Muscle of arm (tissue), 1 donor: ENCODE measurements at regions not wholly inside any gene's neighbourhood (a gene's known extent, or its start where the extent isn't known, plus 50 kb on each side); places are given as distances from the start of the nearest gene placed in this dataset.
"Not testable (repeated sequence)": the region's sequence is repeated elsewhere in the genome, so short reads cannot be mapped to it uniquely, and the experiment has no call there.

Experiments used
- DNase-seq: peaks from one replicate; pipeline ENCODE4 v3.0.0-alpha.2; 2013

DNA sequence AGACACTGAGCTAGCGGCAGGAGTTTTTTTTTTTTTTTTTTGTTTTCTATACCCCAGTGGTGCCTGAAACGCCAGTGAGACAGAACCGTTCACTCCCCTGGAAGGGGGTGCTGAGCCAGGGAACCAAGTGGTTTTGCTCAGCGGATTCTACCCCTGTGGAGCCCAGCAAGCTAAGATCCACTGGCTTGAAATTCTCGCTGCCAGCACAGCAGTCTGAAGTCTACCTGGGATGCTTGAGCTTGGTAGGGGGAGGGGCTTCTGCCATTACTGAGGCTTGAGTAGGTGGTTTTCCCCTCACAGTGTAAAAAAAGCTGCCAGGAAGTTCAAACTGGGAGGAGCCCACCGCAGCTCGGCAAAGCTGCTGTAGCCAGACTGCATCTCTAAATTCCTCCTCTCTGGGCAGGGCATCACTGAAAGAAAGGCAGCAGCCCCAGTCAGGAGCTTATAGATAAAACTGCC, 173.0 kb downstream of the DMAC1 start:
- DNase-seq, result not testable (repeated sequence)

DNA sequence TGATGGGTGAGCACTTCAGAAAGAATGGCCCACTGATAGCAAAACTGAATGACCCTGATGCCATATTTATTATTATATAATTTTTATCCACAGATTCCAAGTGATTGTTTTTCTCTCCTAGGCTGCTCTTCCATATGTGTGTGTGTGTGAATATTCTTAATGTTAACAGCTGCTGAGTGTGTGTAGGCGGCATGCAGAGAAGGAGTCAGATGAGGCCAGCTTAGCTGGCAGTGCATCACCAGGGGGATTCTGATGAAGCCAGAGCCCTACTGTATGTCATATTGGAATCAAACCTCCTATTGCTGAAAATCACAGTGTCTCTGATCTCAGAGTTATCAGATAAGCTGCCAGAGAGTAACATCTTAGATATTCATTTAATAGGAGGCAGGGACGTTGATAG, 177.1 kb downstream of the DMAC1 start:
- DNase-seq, result no peak

DNA sequence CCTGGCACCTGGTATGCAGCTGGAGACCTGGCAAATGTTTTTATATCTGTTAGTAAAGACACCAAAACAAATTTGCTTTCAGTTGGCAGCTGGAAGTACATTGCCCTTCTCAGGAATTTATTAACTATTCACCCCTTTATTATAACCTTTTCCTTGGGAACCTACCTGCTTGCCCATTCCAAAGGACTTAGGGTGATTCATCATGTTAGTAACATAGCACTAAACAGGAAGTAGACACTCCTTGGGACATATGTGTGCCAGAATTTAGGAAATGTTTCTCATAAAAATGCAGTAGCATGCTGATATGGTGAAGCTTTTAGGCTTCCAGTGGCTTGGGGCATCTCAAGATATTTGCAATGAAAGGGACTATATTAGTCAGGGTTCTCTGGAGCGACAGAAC, 184.2 kb downstream of the DMAC1 start:
- no peak for DNase-seq

DNA sequence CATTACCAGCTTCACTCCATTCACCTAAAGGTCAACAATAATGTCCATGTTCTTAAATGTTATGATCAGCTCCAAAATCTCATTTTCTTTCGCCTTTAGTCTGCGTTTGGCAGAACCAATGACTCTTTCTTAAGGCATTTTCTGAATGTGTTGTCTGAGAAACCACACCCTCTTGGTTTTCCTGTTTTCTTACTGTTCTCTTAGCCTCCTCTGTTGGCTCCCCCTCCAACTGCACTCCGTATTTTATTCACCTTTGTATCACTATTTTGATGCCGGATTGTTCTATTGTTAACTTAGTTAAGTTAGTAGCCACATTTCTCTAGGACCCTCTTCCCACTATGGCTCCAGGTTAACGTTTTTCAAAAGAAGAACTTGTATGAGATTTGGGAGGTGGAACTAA, 185.6 kb downstream of the DMAC1 start:
- no peak for DNase-seq

DNA sequence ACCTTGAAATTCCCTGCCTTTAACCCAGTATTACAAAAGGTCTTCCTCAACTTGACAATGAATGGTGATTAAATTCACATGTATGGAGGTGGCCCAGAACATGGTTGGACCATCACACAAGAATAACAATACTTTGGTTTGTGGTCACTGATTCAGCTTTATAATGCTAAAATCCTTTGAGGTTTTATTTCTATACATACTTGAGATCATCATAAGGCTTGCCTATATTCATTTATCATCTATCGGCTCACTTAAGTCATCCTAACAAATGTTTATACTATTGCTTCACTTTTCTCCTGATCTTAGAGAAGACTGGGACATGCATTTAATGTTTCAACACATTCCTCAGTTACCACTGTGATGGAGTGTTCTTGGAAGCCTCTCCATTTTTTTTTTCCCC, 191.3 kb downstream of the DMAC1 start:
- no peak for DNase-seq

DNA sequence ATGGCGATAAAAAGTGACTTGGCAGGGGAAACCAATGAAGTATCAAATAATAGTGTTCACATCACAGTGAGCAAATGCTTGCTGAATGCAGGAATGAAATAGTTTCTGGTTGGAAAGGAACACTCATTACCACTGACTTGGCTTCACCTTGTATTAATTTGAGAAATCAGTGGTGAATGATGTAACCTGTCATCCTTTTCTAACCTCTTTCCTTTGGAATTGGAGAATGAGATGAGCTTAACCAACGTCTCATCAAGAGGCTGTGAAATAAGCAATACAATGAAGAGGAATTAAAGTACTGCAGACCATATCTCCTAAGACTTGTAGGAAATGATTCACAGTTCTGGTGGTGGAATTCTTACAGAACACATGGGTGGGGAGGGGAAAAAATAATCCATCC, 192.2 kb downstream of the DMAC1 start:
- no peak for DNase-seq

DNA sequence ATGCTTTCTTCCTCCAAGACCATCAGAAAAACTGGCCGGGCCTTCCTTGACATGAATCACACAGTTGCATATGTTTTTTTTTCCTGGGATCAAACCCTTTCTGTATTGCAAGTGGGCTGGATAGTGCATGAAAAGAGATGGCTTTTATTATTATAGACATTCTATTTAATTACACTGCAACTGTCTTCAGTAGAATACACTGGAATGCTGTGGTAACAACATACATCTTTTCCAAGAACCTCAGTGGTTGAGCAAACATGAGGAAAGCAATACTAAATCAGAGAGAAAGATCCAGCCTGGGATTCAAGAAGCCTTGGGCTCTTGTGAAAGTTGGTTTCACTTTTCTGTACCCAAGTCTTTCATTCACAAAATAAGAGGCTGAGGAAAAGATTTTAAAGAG, 193.0 kb downstream of the DMAC1 start:
- no peak for DNase-seq

DNA sequence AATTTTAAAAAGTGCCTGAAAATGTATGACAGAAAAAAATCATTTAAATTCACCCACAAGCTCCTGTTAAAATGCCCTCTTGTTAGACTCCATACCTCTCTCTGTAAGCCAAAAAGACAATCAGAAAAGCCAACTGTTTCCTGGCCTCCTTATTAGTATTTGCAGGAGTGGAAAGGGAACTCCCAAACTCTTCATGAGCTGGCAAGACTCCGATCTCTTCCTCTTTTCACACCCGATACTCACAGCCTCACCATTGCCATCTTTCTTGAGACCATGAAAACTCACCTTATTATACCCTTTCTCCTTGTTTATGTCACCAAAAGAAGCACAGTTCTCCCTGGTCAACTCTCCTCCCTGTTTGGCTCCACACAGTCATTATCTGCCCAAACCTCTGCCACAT, 197.8 kb downstream of the DMAC1 start:
- DNase-seq, result no peak

DNA sequence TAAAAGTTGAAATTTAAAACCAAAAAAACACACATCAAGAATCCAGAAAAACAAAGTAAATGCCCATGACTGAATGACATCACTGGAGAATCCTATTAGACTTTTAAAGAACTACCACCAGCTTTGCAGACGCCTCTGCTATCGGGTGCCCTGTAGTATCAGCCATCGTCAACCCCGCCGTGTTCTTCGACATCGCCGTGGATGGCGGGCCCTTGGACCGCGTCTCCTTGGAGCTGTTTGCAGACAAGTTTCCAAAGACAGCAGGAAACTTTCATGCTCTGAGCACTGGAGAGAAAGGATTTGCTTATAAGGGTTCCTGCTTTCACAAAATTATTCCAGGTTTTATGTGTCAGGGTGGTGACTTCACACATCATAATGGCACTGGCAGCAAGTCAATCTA, 201.9 kb downstream of the DMAC1 start:
- no peak for DNase-seq

DNA sequence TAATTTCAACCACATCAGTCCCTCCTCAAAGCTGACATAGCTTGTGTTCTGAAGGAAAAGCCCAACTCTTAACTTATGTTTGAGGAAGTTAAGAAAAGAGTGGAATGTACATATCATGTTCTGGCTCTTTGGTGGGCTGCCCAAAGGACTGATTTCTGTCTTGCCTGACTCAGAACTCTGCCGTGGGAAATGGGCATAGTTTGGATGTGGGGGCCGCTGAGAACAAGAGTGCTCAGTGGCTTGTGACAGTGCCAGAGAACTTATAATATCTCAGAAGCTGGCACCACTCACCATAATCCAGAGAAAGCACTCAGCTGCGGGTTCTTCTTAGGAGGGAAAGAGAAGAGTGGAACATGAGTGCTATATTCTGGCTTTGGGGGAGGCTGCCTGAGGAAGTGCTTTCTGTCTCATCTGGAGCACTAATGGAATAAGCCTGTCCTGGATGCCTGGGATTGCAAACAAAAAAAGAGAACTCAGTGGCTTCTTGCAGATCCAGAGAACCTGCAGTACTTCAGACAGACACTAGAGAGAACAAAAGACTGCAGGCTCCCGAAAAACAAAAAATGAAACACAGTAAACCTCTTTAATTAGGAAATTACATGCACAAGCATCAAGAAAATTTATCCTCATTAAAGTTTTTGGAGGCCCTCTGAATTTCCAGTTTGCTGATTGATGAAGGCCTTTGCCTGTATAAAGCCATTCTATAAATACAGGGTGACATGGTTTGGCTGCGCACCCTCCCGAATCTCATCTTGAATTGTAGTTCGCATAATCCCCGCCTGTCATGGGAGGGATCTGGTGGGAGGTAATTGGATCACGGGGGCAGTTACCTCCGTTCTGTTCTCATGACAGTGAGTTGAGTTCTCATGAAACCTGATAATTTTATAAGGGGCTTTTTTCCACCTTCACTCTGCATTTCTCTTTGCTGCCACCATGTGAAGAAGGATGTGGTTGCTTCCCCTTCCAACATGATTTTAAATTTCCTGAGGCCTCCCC, 207.0 kb downstream of the DMAC1 start:
- no peak for DNase-seq

DNA sequence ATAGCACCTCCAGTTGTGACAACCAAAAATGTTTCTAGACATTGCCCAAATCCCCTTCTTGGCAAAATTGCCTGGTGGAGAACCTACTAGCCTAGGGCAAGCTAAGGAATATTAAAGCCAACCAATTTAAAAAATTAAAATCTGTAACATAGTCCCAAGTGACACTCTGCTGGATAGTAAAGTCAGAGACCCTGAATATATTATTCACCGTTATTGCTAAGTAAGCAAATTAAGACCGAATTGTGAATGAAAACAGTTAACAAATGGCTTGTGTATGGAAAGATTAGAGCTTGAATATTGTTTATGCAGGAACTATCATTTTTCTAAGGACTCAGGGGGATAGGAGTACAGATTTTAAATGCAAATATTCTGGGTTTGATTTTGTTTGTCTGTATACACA, 208.1 kb downstream of the DMAC1 start:
- DNase-seq, result no peak

DNA sequence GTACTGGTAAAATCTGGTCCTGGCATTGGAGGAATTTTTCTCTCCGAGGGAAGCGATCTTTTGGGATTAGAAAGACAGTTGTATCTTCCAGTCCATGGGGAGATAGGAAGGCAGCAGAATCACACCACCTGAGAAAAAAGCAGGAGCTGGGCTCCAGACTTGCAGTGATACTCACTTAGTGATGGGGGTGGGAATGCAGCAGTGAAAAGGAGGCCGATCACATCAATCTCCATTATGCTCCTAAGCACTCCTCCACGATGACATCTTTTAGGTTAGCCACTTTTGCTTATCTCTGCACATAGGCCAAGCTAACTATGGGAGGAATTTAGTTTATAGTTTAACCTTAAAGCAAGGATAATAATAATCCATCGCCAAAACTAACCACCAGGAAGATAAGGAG, 219.0 kb downstream of the DMAC1 start:
- DNase-seq, result no peak

DNA sequence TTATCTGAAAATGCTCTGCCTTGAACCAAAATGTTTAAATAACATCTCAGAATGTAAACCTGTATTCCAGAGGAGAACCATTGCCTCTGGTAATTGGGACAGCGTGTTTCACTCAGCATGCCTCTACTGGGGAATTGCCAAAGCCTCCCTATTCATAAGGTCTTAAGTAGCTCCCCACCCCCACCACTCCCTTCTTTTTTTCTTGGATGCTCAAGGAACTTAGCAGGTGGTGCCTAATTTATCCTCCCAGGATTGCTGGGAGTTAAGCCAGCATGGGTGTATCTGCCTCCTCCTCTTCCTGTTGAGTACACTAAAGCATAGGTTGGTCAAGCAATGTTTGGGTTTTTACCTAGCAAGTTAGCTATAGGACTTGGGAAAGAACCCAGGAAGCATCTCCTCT, 220.2 kb downstream of the DMAC1 start:
- DNase-seq, result no peak

DNA sequence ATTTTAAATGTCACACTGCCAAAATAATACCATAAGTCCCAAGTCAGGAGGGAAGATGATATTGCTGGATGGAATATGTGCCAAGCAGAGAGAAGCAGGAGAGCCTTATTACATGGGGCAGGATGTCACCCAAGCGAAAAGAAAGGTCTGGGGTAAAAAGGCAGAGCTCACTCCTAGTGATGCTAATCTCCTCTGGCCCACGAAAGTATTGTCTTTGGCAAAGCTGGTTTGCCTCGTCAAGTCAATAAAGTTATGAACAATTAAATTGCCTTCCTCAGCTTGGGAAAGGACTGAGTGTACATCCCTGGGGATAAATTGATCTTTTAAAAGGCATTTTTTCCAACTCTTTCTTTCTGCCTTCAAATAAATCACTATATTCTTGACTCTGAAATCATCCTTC, 220.6 kb downstream of the DMAC1 start:
- peak; percentile 10 for DNase-seq

DNA sequence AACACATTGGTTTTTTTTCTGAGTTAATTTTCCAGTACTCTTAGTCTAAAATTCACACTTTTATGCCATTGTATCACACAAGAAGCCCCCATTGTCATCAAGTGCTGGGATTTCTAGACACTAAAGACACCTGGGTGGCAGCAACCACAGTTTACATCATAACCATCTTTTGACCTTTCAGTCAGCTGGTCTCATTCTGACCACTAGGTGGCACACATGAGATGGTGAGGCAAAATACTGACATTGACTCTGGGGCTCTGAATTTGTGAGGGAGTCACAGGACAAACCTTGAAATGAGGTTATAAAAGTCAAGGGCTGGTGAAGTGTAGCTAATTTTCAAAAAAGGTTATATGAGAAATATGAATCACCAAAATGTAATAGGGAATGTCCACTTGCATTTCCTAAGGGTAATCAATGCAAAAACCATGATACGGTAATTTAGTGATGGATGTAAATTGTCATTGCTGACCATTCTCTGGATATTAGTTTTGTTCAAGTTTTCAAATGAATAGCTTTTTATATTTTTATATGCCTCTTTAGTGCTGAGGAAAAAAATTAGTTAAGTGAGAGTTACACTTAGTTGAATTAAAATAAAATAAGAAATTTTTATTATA, 229.4 kb downstream of the DMAC1 start:
- no peak for DNase-seq

DNA sequence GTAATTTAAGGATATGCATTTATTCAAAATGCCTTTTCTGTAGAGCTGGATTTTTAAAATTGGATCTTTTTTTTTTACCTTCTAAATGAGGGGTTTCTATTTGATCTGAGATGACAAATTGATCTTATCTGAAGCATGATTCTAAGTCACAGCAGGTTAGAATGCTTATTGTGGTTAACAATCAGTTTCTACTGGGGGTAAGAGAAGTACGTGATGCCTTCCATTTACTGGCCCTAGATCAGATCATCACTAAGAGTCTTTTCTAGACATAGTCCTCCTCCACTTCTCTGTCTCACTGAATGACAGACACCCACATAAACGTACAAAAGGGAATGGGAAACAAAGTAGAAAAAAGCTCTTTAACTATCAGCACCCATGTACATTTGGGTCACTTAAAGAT, 231.9 kb downstream of the DMAC1 start:
- no peak for DNase-seq

DNA sequence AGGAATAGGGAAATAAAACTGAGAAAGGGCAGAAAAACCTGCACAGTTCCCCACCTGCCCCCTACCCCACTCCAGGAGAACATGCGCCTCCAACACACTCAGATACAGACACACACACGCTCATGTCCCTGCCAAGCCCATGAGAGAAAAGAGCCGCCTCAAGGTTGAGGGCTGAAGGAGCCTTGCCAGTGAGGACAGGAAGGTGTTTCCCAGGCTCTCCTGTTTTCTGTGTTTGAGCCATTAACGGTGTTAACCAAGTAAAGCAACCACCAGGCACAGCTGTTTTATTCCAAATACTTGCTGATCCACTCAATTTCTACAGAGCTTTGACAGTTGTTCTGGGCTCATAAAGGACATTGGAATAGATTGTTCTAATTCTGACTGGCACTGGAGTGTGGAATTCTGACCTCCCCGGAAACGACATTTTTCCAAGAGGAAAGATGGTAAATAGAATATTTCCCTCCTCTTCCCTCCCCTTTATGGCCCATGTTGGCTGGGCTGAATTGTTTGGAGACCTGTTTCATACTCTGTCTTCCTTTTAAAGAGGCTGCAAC, 238.0 kb downstream of the DMAC1 start:
- DNase-seq, result no peak

DNA sequence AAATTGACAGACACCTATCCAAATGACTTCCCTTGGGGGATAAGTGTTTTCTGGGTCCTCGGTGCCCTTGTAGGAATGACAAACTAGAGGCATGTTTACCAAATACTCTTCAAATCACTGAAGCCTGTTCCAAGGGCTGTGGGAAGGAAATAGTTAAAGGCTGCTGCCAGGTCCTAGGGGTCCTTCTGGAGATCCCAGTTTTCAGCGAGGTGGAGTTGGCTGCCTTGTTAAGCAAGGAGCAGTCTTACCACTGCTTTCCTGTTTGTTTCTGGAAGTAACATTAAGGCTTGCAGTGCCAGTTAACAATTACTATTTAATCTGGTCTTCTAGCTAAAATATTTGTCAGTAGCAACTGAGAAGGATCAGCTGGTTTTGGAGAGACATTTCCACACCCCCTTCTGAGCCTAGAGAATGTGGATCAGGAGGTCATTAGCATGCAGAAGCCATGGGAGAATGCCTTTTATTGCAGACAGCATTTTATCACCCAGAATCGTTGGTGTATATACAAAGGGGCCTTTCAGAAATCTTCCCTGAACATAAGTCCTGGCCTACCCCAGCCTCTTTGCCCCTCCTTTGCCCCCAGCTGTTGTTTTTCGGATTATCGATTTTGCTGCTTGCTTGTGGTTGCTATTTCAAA, 238.8 kb downstream of the DMAC1 start:
- DNase-seq, result no peak

DNA sequence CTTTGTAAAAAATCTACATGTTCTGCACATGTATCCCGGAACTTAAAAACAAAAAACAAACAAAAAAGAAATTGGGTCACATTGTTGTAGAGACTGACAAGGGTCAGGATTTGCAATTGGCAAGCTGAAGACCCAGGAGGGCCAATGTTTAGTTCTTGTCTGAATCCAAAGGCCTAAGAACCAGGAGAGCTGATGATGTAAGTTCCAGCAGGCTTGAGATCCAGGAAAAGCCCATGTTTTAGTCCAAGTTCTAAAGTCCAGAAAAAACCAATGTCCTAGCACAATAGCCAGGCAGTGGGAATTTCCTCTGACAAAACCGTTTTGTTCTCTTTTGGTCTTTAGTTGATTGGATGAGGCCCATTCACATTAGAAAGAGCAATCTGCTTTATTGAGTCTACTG, 244.9 kb downstream of the DMAC1 start:
- no peak for DNase-seq

DNA sequence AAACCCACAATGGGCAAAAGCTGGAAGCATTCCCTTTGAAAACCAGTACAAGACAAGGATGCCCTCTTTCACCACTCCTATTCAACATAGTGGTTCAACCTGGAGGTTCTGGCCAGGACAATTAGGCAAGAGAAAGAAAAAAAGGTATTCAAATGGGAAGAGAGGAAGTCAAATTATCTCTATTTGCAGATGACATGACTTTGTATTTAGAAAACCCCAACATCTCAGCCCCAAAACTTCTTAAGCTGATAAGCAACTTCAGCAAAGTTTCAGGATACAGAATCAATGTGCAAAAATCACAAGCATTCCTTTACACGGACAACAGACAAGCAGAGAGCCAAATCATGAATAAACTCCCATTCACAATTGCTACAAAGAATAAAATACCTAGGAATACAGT, 246.9 kb downstream of the DMAC1 start:
- not testable (repeated sequence) for DNase-seq

DNA sequence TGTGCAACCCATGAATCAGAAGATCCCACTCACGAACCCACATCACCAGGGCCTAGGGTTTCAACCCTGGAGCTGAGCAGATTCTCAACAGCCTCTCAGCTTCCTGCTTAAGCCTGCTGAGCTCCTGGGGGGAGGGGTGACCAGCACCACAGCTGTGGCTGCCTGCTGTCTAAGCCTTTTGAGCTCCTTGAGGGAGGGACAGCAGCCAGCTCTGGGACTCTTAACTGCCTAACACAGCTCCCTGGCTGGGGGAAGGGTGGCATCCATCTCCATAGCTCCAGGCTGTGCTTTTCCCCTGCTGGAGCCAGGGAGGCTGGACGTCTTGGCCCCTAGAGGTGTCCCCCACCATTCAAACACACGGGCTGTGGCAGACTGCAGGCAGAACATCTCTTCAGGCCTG, 250.3 kb downstream of the DMAC1 start:
- DNase-seq, result peak; percentile 41

DNA sequence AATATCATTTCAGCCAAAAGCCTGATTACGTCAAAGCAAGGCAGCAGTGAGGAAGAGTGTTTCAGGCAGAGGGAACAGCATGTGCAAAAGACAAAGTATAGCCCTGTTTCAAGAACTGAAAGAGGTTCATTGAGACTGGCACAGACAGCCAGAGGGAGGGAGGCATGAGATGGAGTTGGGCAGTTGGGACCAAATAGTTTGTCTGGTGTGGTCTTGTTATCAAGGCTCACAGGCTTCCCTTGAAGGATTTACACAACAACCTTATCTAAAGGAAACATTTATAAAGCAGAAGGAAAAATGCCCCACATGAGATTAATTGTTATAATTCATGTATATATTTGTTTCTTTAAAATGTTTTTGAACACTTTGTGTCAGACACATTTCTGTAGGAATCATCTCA, 253.3 kb downstream of the DMAC1 start:
- no peak for DNase-seq
